WTC11 (cell line): ENCODE measurements at regions not wholly inside any gene's neighbourhood (a gene's known extent, or its start where the extent isn't known, plus 50 kb on each side); places are given as distances from the start of the nearest gene placed in this dataset.
"Not testable (repeated sequence)": the region's sequence is repeated elsewhere in the genome, so short reads cannot be mapped to it uniquely, and the experiment has no call there.

ENCODE experiments used
- ATAC-seq: fragments of 200-7000 bp; cut with Tn5 transposase; 2 replicates; pipeline ENCODE4 v1.10.0; 2021; ENCODE audit warnings: mild to moderate bottlenecking, moderate library complexity
- CTCF ChIA-PET: fragments of 300-600 bp; sonication (Branson Sonifier 250); formaldehyde crosslinking; loops from one replicate; lab custom pipeline; 2021; ENCODE audit warnings: antibody characterized with exemption; lab: Charles Lee
- POLR2A ChIA-PET: fragments of 350-600 bp; sonication (Branson Sonifier 250); formaldehyde crosslinking; loops from one replicate; lab custom pipeline; 2021; ENCODE audit warnings: antibody characterized with exemption; lab: Charles Lee
- DNase-seq: peaks from one replicate; pipeline ENCODE4 v3.0.0; 2021; ENCODE audit warnings: low spot score
- H3K27ac Mint-ChIP-seq: 2 replicates; pipeline ENCODE4 v1.8.0; 2021; ENCODE audit warnings: mixed read lengths
- H3K27me3 Mint-ChIP-seq: 2 replicates; pipeline ENCODE4 v1.8.0; 2021; ENCODE audit warnings: low read depth, mild to moderate bottlenecking, moderate library complexity, mixed read lengths
- H3K36me3 Mint-ChIP-seq: 2 replicates; pipeline ENCODE4 v1.8.0; 2021; ENCODE audit warnings: mixed read lengths
- H3K4me1 Mint-ChIP-seq: 2 replicates; pipeline ENCODE4 v1.8.0; 2022; ENCODE audit warnings: mixed read lengths
- H3K4me3 Mint-ChIP-seq: 2 replicates; pipeline ENCODE4 v1.8.0; 2021; ENCODE audit warnings: mild to moderate bottlenecking, moderate library complexity, mixed read lengths
- H3K9me3 Mint-ChIP-seq: 2 replicates; pipeline ENCODE4 v1.8.0; 2021; ENCODE audit warnings: mixed read lengths
- GRHL2 ChIP-seq: fragments of 250-450 bp; sonication (Bioruptor Pico); IDR thresholded peaks from 2 replicates; pipeline ENCODE4 v1.8.0; 2022; ENCODE audit warnings: mild to moderate bottlenecking, moderate library complexity; ENCODE audit not compliant: insufficient replicate concordance, severe bottlenecking
- JAZF1 ChIP-seq: fragments of 250-450 bp; sonication (Bioruptor Pico); IDR thresholded peaks from 2 replicates; pipeline ENCODE4 v1.9.0; 2021; ENCODE audit warnings: moderate library complexity, mild to moderate bottlenecking, inconsistent platforms
- PREB ChIP-seq: sonication (generic); formaldehyde crosslinking; IDR thresholded peaks from 2 replicates; pipeline ENCODE4 v1.8.1; 2022; ENCODE audit warnings: mild to moderate bottlenecking, missing genetic modification reagents, moderate library complexity, borderline replicate concordance
- TCF7 ChIP-seq: sonication (generic); formaldehyde crosslinking; IDR thresholded peaks from 2 replicates; pipeline ENCODE4 v1.8.0; 2022; ENCODE audit warnings: mild to moderate bottlenecking, low read depth, missing genetic modification reagents, moderate library complexity
- USF2 ChIP-seq: sonication (generic); formaldehyde crosslinking; IDR thresholded peaks from 2 replicates; pipeline ENCODE4 v1.8.1; 2023; ENCODE audit warnings: mild to moderate bottlenecking, missing genetic modification reagents, moderate library complexity
- ZNF121 ChIP-seq: sonication (generic); formaldehyde crosslinking; IDR thresholded peaks from 2 replicates; pipeline ENCODE4 v1.8.0; 2023; ENCODE audit warnings: missing genetic modification reagents
- ZNF138 ChIP-seq: sonication (generic); formaldehyde crosslinking; conservative IDR thresholded peaks from 2 replicates; pipeline ENCODE4 v1.8.1; 2022; ENCODE audit warnings: mild to moderate bottlenecking, moderate library complexity, missing genetic modification reagents
- ZNF425 ChIP-seq: fragments of 250-450 bp; sonication (Bioruptor Pico); conservative IDR thresholded peaks from 2 replicates; pipeline ENCODE4 v1.9.0; 2021; ENCODE audit warnings: mild to moderate bottlenecking
- ZNF532 ChIP-seq: fragments of 250-450 bp; sonication (Bioruptor Pico); IDR thresholded peaks from 2 replicates; pipeline ENCODE4 v1.9.0; 2021; ENCODE audit warnings: mild to moderate bottlenecking, borderline replicate concordance
- TF ChIP-seq, protein P1 (sequence below): sonication (generic); formaldehyde crosslinking; IDR thresholded peaks from 2 replicates; pipeline ENCODE4 v1.8.1; 2023; ENCODE audit warnings: mild to moderate bottlenecking, missing genetic modification reagents, borderline replicate concordance
- TF ChIP-seq, protein P2 (sequence below): fragments of 250-450 bp; sonication (Bioruptor Pico); IDR thresholded peaks from 2 replicates; pipeline ENCODE4 v2.1.2; 2022; ENCODE audit warnings: mild to moderate bottlenecking, moderate library complexity
- TF ChIP-seq, protein P3 (sequence below): fragments of 250-450 bp; sonication (Bioruptor Pico); IDR thresholded peaks from 2 replicates; pipeline ENCODE4 v1.9.0; 2021; ENCODE audit warnings: moderate library complexity, mild to moderate bottlenecking, inconsistent platforms, borderline replicate concordance

DNA sequence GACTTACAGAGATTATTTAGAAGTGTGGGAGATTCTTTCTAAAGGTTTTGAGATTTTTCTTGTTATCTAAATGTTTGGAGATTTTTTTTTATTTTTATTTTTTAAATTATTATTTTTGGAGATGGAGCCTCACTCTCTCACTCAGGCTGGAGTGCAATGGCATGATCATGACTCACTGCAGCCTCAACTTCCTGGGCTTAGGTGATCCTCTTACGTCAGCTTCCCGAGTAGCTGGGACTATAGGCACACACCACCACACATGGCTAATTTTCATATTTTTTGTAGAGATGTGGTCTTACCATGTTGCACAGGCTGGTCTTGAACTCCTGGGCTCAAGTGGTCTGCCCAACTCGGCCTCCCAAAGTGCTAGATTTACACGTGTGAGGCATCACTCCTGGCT, 694.5 kb downstream of the TLE1 start (continued):
- TF ChIP-seq JAZF1 (CRISPR knock-in tag) (no peak), ZNF121 (CRISPR knock-in tag) (no peak)

DNA sequence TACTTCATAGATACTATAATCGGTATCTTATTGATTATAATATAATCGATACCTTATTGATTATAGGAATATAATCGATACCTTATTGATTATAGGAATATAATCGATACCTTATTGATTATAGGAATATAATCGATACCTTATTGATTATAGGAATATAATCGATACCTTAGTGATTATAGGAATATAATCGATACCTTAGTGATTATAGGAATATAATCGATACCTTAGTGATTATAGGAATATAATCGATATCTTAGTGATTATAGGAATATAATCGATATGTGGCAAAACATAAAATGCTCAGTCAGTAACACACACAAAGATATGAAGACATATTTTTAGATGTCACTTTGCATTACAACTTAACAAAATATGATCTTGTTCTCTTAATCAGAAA, 703.8 kb downstream of the TLE1 start:
- CTCF ChIA-PET, H3K27ac Mint-ChIP-seq, H3K4me1 Mint-ChIP-seq, POLR2A ChIA-PET, H3K4me3 Mint-ChIP-seq, H3K27me3 Mint-ChIP-seq, ATAC-seq, H3K36me3 Mint-ChIP-seq, DNase-seq: not testable (repeated sequence)
- H3K9me3 Mint-ChIP-seq: peaks cover 13% of the 10 kb centered on the region

- no peak overlapping the region for H3K27ac Mint-ChIP-seq
- TF ChIP-seq ZNF532 (CRISPR knock-in tag): no peak
- TF ChIP-seq, protein P1, sequence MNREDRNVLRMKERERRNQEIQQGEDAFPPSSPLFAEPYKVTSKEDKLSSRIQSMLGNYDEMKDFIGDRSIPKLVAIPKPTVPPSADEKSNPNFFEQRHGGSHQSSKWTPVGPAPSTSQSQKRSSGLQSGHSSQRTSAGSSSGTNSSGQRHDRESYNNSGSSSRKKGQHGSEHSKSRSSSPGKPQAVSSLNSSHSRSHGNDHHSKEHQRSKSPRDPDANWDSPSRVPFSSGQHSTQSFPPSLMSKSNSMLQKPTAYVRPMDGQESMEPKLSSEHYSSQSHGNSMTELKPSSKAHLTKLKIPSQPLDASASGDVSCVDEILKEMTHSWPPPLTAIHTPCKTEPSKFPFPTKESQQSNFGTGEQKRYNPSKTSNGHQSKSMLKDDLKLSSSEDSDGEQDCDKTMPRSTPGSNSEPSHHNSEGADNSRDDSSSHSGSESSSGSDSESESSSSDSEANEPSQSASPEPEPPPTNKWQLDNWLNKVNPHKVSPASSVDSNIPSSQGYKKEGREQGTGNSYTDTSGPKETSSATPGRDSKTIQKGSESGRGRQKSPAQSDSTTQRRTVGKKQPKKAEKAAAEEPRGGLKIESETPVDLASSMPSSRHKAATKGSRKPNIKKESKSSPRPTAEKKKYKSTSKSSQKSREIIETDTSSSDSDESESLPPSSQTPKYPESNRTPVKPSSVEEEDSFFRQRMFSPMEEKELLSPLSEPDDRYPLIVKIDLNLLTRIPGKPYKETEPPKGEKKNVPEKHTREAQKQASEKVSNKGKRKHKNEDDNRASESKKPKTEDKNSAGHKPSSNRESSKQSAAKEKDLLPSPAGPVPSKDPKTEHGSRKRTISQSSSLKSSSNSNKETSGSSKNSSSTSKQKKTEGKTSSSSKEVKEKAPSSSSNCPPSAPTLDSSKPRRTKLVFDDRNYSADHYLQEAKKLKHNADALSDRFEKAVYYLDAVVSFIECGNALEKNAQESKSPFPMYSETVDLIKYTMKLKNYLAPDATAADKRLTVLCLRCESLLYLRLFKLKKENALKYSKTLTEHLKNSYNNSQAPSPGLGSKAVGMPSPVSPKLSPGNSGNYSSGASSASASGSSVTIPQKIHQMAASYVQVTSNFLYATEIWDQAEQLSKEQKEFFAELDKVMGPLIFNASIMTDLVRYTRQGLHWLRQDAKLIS (CRISPR knock-in tag): no peak
- no peak for TF ChIP-seq PREB (CRISPR knock-in tag)
- TF ChIP-seq, protein P2, sequence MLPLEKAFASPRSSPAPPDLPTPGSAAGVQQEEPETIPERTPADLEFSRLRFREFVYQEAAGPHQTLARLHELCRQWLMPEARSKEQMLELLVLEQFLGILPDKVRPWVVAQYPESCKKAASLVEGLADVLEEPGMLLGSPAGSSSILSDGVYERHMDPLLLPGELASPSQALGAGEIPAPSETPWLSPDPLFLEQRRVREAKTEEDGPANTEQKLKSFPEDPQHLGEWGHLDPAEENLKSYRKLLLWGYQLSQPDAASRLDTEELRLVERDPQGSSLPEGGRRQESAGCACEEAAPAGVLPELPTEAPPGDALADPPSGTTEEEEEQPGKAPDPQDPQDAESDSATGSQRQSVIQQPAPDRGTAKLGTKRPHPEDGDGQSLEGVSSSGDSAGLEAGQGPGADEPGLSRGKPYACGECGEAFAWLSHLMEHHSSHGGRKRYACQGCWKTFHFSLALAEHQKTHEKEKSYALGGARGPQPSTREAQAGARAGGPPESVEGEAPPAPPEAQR (CRISPR knock-in tag): no peak
- TF ChIP-seq ZNF138 (CRISPR knock-in tag): no peak
- no peak for TF ChIP-seq ZNF425 (CRISPR knock-in tag)
- TF ChIP-seq USF2 (CRISPR knock-in tag): no peak
- TF ChIP-seq GRHL2 (CRISPR knock-in tag): no peak
- TF ChIP-seq, protein P3, sequence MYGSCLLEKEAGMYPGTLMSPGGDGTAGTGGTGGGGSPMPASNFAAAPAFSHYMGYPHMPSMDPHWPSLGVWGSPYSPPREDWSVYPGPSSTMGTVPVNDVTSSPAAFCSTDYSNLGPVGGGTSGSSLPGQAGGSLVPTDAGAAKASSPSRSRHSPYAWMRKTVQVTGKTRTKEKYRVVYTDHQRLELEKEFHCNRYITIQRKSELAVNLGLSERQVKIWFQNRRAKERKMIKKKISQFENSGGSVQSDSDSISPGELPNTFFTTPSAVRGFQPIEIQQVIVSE (CRISPR knock-in tag): no peak
- TF ChIP-seq TCF7 (CRISPR knock-in tag): no peak
- DNase-seq (no peak), ATAC-seq (no peak)
- peaks cover 72% of the 10 kb centered on the region for H3K9me3 Mint-ChIP-seq
- no peak overlapping the region for H3K4me3 Mint-ChIP-seq
- peaks cover 12% of the 10 kb centered on the region for H3K4me1 Mint-ChIP-seq
- POLR2A ChIA-PET: no interaction called here
- CTCF ChIA-PET: no interaction called here
- no peaks in the 10 kb centered on the region for H3K27me3 Mint-ChIP-seq
- peaks cover 57% of the 10 kb centered on the region for H3K36me3 Mint-ChIP-seq
Measured at GRCh38 chr9:80976403-80976802, 712.9 kb downstream of the TLE1 start.

DNA sequence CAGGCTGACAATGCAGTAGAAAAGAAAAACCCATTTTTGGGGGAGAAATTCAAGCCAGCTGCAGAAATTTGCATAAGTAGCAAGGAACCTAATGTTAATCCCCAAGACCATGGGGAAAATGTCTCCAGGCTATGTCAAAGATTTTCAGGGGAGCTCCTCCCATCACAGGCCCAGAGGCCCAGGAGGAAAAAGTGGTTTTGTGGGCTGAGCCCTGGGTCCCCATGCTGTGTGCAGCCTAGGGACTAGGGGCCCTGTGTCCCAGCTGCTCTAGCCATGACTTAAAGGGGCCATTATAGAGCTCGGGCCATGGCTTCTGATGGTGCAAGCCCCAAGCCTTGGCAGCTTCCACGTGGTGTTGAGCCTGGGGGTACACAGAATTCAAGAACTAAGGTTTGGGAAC, 719.0 kb downstream of the TLE1 start:
- CTCF ChIA-PET, H3K27ac Mint-ChIP-seq, POLR2A ChIA-PET, H3K4me3 Mint-ChIP-seq, ATAC-seq, H3K4me1 Mint-ChIP-seq, H3K27me3 Mint-ChIP-seq, DNase-seq: not testable (repeated sequence)
- Mint-ChIP-seq H3K36me3 (peaks cover 42% of the 10 kb centered on the region), H3K9me3 (peaks cover 48% of the 10 kb centered on the region)
